NT2/D1 (cell line): ENCODE measurements at regions not wholly inside any gene's neighbourhood (a gene's known extent, or its start where the extent isn't known, plus 50 kb on each side); places are given as distances from the start of the nearest gene placed in this dataset.
"Not testable (repeated sequence)": the region's sequence is repeated elsewhere in the genome, so short reads cannot be mapped to it uniquely, and the experiment has no call there.

Experiments used
- YY1 ChIP-seq: IDR thresholded peaks from 2 replicates; pipeline ENCODE4 v1.6.1; 2011; ENCODE audit not compliant: insufficient read length, insufficient read depth
- ZNF274 ChIP-seq: IDR thresholded peaks from 2 replicates; pipeline ENCODE4 v1.6.1; 2011; ENCODE audit warnings: mild to moderate bottlenecking, low read depth, low read length

DNA sequence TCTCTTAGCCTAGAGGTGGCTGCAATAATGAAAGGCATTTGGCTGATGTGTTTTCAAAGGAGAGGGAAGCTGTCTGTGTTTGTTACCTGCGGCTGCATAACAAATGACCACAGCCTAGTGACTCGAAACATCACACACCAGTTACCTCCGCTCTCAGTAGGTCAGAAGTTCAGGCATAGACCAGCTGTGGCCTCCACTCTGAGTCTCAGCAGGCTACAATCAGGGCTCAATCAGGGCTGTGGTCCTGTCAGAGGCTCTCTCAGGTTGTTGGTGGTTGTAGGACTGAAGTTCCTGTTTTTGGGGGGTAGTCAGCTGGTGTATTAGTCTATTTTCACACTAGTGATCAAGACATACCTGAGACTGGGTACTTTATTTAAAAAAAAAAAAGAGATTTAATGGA is 1381.5 kb downstream of the CDH12 start:
- TF ChIP-seq ZNF274, YY1: not testable (repeated sequence)
